ENCODE measurements at regions not wholly inside any gene's neighbourhood (a gene's known extent, or its start where the extent isn't known, plus 50 kb on each side); places are given as distances from the start of the nearest gene placed in this dataset.

- no peak for TF ChIP-seq REST (IDR thresholded peaks at IDR 0.05; ENCODE audit: insufficient replicate concordance, low read depth)
- TF ChIP-seq POLR2AphosphoS5 (IDR thresholded peaks at IDR 0.05; ENCODE audit: low read depth), result no peak
- TF ChIP-seq CTCF (IDR thresholded peaks at IDR 0.05; ENCODE audit: insufficient read depth, low read length), result no peak
- no peak for TF ChIP-seq GABPA (IDR thresholded peaks at IDR 0.05; ENCODE audit: low read depth)
- no peak for TF ChIP-seq SPI1 (IDR thresholded peaks at IDR 0.05; ENCODE audit: borderline replicate concordance, low read depth)
Observed at GRCh38 chr9:94005272-94005901, 50.2 kb upstream of the BARX1 start.
